Muscle layer of duodenum (tissue), 2 donors: ENCODE measurements at regions not wholly inside any gene's neighbourhood (a gene's known extent, or its start where the extent isn't known, plus 50 kb on each side); places are given as distances from the start of the nearest gene placed in this dataset.

Experiments
- H3K27ac ChIP-seq: one replicate; pipeline ENCODE4 v1.7.0; 2013; ENCODE audit warnings: mild to moderate bottlenecking, low read length
- H3K27me3 ChIP-seq: one replicate; pipeline ENCODE4 v1.7.0; 2013; ENCODE audit warnings: low read depth, mild to moderate bottlenecking, control low read depth, low read length
- H3K36me3 ChIP-seq, 2 donors: one replicate each; pipeline ENCODE4 v1.7.0; 2013; ENCODE audit warnings: low read length in 2 of 2, control low read depth in 1 of 2, mild to moderate bottlenecking in 1 of 2; ENCODE audit not compliant: insufficient read depth in 2 of 2, control insufficient read depth in 1 of 2
- H3K4me1 ChIP-seq, 2 donors: one replicate each; pipeline ENCODE4 v1.7.0; 2013; ENCODE audit warnings: low read length in 2 of 2, mild to moderate bottlenecking in 2 of 2, control low read depth in 1 of 2, moderate library complexity in 1 of 2; ENCODE audit not compliant: insufficient read depth in 2 of 2, control insufficient read depth in 1 of 2
- H3K4me3 ChIP-seq, 2 donors: one replicate each; pipeline ENCODE4 v1.7.0; 2013; ENCODE audit warnings: low read length in 2 of 2, low read depth in 1 of 2, mild to moderate bottlenecking in 1 of 2
- H3K9me3 ChIP-seq, 2 donors: one replicate each; pipeline ENCODE4 v1.7.0; 2013; ENCODE audit warnings: low read length in 2 of 2, control low read depth in 1 of 2, mild to moderate bottlenecking in 1 of 2; ENCODE audit not compliant: control insufficient read depth in 1 of 2
- donor health status: healthy.

- H3K9me3 ChIP-seq: no peaks in the 10 kb centered on the region
These were observed 425.3 kb downstream of the DUSP10 start for GRCh38 chr1:221316491-221317056.

GRCh38 chr1:221317537-221317936 lies 424.4 kb downstream of the DUSP10 start:
- Histone ChIP-seq H3K27me3 (no peaks in the 10 kb centered on the region), H3K4me1 (peaks cover 0 to 9% of the 10 kb centered on the region in 2 donors), H3K36me3 (no peaks in the 10 kb centered on the region), H3K9me3 (no peaks in the 10 kb centered on the region), H3K27ac (no peak overlapping the region), H3K4me3 (no peak overlapping the region)

More at GRCh38 chr1:221316491-221317056, 425.3 kb downstream of the DUSP10 start:
- no peaks in the 10 kb centered on the region for H3K36me3 ChIP-seq
- H3K4me1 ChIP-seq: peaks cover 0 to 9% of the 10 kb centered on the region in 2 donors
- H3K27ac ChIP-seq: no peak overlapping the region
- H3K27me3 ChIP-seq: no peaks in the 10 kb centered on the region
- no peak overlapping the region for H3K4me3 ChIP-seq

GRCh38 chr1:221327954-221328353 lies 413.9 kb downstream of the DUSP10 start:
- Histone ChIP-seq H3K36me3 (no peaks in the 10 kb centered on the region), H3K9me3 (peaks cover 0 to 10% of the 10 kb centered on the region in 2 donors), H3K27me3 (no peaks in the 10 kb centered on the region), H3K4me3 (no peak overlapping the region), H3K4me1 (no peaks in the 10 kb centered on the region), H3K27ac (no peak overlapping the region)

GRCh38 chr1:221328371-221328770 lies 413.5 kb downstream of the DUSP10 start:
- peaks cover 0 to 10% of the 10 kb centered on the region in 2 donors for H3K9me3 ChIP-seq
- H3K4me1 ChIP-seq: no peaks in the 10 kb centered on the region
- no peak overlapping the region for H3K4me3 ChIP-seq

GRCh38 chr1:221331273-221332183 lies 410.4 kb downstream of the DUSP10 start:
- no peak overlapping the region for H3K27ac ChIP-seq
- no peaks in the 10 kb centered on the region for H3K27me3 ChIP-seq
- no peak overlapping the region for H3K4me3 ChIP-seq
- peaks cover 0 to 8% of the 10 kb centered on the region in 2 donors for H3K36me3 ChIP-seq
- H3K9me3 ChIP-seq: peaks cover 0 to 10% of the 10 kb centered on the region in 2 donors
- peaks cover 0 to 13% of the 10 kb centered on the region in 2 donors for H3K4me1 ChIP-seq

More at GRCh38 chr1:221328371-221328770, 413.5 kb downstream of the DUSP10 start:
- Histone ChIP-seq H3K27ac (no peak overlapping the region), H3K27me3 (no peaks in the 10 kb centered on the region), H3K36me3 (no peaks in the 10 kb centered on the region)

GRCh38 chr1:221334062-221334461 lies 407.8 kb downstream of the DUSP10 start:
- Histone ChIP-seq H3K9me3 (peaks cover 0 to 10% of the 10 kb centered on the region in 2 donors), H3K27me3 (no peaks in the 10 kb centered on the region), H3K4me3 (no peak overlapping the region), H3K4me1 (peaks cover 0 to 13% of the 10 kb centered on the region in 2 donors), H3K27ac (no peak overlapping the region), H3K36me3 (peaks cover 0 to 8% of the 10 kb centered on the region in 2 donors)

- Histone ChIP-seq H3K36me3 (peaks cover 0 to 8% of the 10 kb centered on the region in 2 donors), H3K4me3 (no peak overlapping the region), H3K27me3 (no peaks in the 10 kb centered on the region), H3K27ac (peak overlapping the region; percentile 72), H3K9me3 (peaks cover 0 to 10% of the 10 kb centered on the region in 2 donors), H3K4me1 (peaks cover 0 to 13% of the 10 kb centered on the region in 2 donors)
These were observed 406.5 kb downstream of the DUSP10 start for GRCh38 chr1:221335161-221336101.

- H3K4me1 ChIP-seq: peaks cover 0 to 13% of the 10 kb centered on the region in 2 donors
- H3K4me3 ChIP-seq: no peak overlapping the region
- peaks cover 0 to 9% of the 10 kb centered on the region in 2 donors for H3K9me3 ChIP-seq
- peak overlapping the region; percentile 72 for H3K27ac ChIP-seq
- H3K36me3 ChIP-seq: peaks cover 0 to 8% of the 10 kb centered on the region in 2 donors
- H3K27me3 ChIP-seq: no peaks in the 10 kb centered on the region
These were observed 405.8 kb downstream of the DUSP10 start for GRCh38 chr1:221336126-221336525.

- Histone ChIP-seq H3K27ac (no peak overlapping the region), H3K9me3 (peaks cover 0 to 5% of the 10 kb centered on the region in 2 donors), H3K36me3 (peaks cover 0 to 8% of the 10 kb centered on the region in 2 donors), H3K27me3 (no peaks in the 10 kb centered on the region), H3K4me3 (no peak overlapping the region), H3K4me1 (peaks cover 0 to 13% of the 10 kb centered on the region in 2 donors)
These were observed 404.8 kb downstream of the DUSP10 start for GRCh38 chr1:221337106-221337505.

- no peaks in the 10 kb centered on the region for H3K9me3 ChIP-seq
- H3K36me3 ChIP-seq: no peaks in the 10 kb centered on the region
- no peaks in the 10 kb centered on the region for H3K27me3 ChIP-seq
- no peak overlapping the region for H3K27ac ChIP-seq
- H3K4me3 ChIP-seq: no peak overlapping the region
- H3K4me1 ChIP-seq: no peaks in the 10 kb centered on the region
These were observed 398.8 kb downstream of the DUSP10 start for GRCh38 chr1:221343136-221343535.
